H1 (cell line): ENCODE measurements at regions not wholly inside any gene's neighbourhood (a gene's known extent, or its start where the extent isn't known, plus 50 kb on each side); places are given as distances from the start of the nearest gene placed in this dataset.

ENCODE experiments used
- CHD2 ChIP-seq: IDR thresholded peaks from 2 replicates; pipeline ENCODE4 v1.6.1; 2012; ENCODE audit warnings: low read length, improper control_type of control experiment
- EGR1 ChIP-seq: IDR thresholded peaks from 2 replicates; pipeline ENCODE4 v1.6.1; 2011; ENCODE audit warnings: low read depth, low read length, borderline replicate concordance

GRCh38 chr2:143968360-143968759 lies 551.6 kb downstream of the ZEB2 start (continued):
- TF ChIP-seq EGR1 (no peak), CHD2 (no peak)
